ENCODE measurements at regions not wholly inside any gene's neighbourhood (a gene's known extent, or its start where the extent isn't known, plus 50 kb on each side); places are given as distances from the start of the nearest gene placed in this dataset.

- Histone ChIP-seq H3K27ac (ENCODE audit: low read length) (no peak overlapping the region), H3K79me2 (ENCODE audit: low read length) (no peaks in the 10 kb centered on the region), H3F3A (ENCODE audit: insufficient read depth, low read length) (no peaks in the 10 kb centered on the region), H3K9me3 (replicated peaks; ENCODE audit: insufficient read depth, low read length) (no peaks in the 10 kb centered on the region), H3K9me2 (replicated peaks; ENCODE audit: insufficient read depth, low read length) (no peaks in the 10 kb centered on the region), H3K9ac (ENCODE audit: low read length) (no peak overlapping the region), H4K20me1 (ENCODE audit: insufficient read depth, low read length) (no peaks in the 10 kb centered on the region), H3K4me3 (ENCODE audit: low read length) (no peak overlapping the region), H2AFZ (ENCODE audit: low read length) (no peak overlapping the region), H3K4me1 (ENCODE audit: low read length) (no peaks in the 10 kb centered on the region), H3K27me3 (replicated peaks; ENCODE audit: insufficient read depth, low read length) (no peaks in the 10 kb centered on the region), H3K4me2 (ENCODE audit: low read depth, low read length) (no peak overlapping the region), H3K36me3 (replicated peaks; ENCODE audit: insufficient read depth, low read length) (no peaks in the 10 kb centered on the region)
- no peak for DNase-seq
- TF ChIP-seq, protein P1, sequence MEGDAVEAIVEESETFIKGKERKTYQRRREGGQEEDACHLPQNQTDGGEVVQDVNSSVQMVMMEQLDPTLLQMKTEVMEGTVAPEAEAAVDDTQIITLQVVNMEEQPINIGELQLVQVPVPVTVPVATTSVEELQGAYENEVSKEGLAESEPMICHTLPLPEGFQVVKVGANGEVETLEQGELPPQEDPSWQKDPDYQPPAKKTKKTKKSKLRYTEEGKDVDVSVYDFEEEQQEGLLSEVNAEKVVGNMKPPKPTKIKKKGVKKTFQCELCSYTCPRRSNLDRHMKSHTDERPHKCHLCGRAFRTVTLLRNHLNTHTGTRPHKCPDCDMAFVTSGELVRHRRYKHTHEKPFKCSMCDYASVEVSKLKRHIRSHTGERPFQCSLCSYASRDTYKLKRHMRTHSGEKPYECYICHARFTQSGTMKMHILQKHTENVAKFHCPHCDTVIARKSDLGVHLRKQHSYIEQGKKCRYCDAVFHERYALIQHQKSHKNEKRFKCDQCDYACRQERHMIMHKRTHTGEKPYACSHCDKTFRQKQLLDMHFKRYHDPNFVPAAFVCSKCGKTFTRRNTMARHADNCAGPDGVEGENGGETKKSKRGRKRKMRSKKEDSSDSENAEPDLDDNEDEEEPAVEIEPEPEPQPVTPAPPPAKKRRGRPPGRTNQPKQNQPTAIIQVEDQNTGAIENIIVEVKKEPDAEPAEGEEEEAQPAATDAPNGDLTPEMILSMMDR (IDR thresholded peaks at IDR 0.05; ENCODE audit: low read length), result no peak
- no peak for TF ChIP-seq EZH2phosphoT487 (IDR thresholded peaks at IDR 0.05; ENCODE audit: low read length)
- TF ChIP-seq EZH2 (optimal IDR thresholded peaks at IDR 0.05; ENCODE audit: low read depth, low read length), result no peak
These were observed 322.0 kb downstream of the MFSD1 start for GRCh38 chr3:159123877-159124276.

GRCh38 chr3:159126261-159127020 lies 324.6 kb downstream of the MFSD1 start:
- H2AFZ ChIP-seq (ENCODE audit: low read length), result no peak overlapping the region
- H3K4me2 ChIP-seq (ENCODE audit: low read depth, low read length), result no peak overlapping the region
- no peak for TF ChIP-seq EZH2 (optimal IDR thresholded peaks at IDR 0.05; ENCODE audit: low read depth, low read length)
- no peak for TF ChIP-seq EZH2phosphoT487 (IDR thresholded peaks at IDR 0.05; ENCODE audit: low read length)
- TF ChIP-seq, protein P1 (IDR thresholded peaks at IDR 0.05; ENCODE audit: low read length), result no peak
- no peak overlapping the region for H3K4me3 ChIP-seq (ENCODE audit: low read length)
- peaks cover 9% of the 10 kb centered on the region for H3K4me1 ChIP-seq (ENCODE audit: low read length)
- no peaks in the 10 kb centered on the region for H3K9me2 ChIP-seq (replicated peaks; ENCODE audit: insufficient read depth, low read length)
- no peaks in the 10 kb centered on the region for H3K9me3 ChIP-seq (replicated peaks; ENCODE audit: insufficient read depth, low read length)
- DNase-seq, result no peak
- no peaks in the 10 kb centered on the region for H3K27me3 ChIP-seq (replicated peaks; ENCODE audit: insufficient read depth, low read length)
- H3K79me2 ChIP-seq (ENCODE audit: low read length), result no peaks in the 10 kb centered on the region
- H4K20me1 ChIP-seq (ENCODE audit: insufficient read depth, low read length), result no peaks in the 10 kb centered on the region
- H3K27ac ChIP-seq (ENCODE audit: low read length), result no peak overlapping the region
- H3K36me3 ChIP-seq (replicated peaks; ENCODE audit: insufficient read depth, low read length), result no peaks in the 10 kb centered on the region
- no peaks in the 10 kb centered on the region for H3F3A ChIP-seq (ENCODE audit: insufficient read depth, low read length)
- no peak overlapping the region for H3K9ac ChIP-seq (ENCODE audit: low read length)

DNA sequence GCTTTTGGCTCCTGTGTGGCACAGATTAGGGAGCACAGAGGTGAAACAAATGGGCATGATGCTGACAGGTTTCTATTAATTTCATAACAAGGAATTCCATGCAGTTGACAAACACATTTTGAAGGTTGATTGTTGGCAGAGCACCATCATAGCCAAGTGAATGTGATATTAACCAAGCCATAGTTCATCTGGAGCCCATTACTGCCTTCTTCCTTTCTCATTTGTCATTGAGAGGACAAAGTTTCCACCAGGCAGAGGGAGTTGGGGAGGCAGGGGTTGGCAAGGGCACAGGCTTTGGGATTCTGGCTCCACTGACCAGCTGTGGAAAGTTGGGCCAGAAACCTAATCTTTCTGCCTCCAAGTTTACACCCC lies 325.2 kb downstream of the MFSD1 start:
- Histone ChIP-seq H3K4me2 (ENCODE audit: low read depth, low read length) (no peak overlapping the region), H3K9me2 (replicated peaks; ENCODE audit: insufficient read depth, low read length) (no peaks in the 10 kb centered on the region), H3K4me3 (ENCODE audit: low read length) (no peak overlapping the region), H4K20me1 (ENCODE audit: insufficient read depth, low read length) (no peaks in the 10 kb centered on the region), H3K9me3 (replicated peaks; ENCODE audit: insufficient read depth, low read length) (no peaks in the 10 kb centered on the region), H2AFZ (ENCODE audit: low read length) (no peak overlapping the region), H3K36me3 (replicated peaks; ENCODE audit: insufficient read depth, low read length) (no peaks in the 10 kb centered on the region), H3K79me2 (ENCODE audit: low read length) (no peaks in the 10 kb centered on the region), H3K9ac (ENCODE audit: low read length) (no peak overlapping the region), H3K27ac (ENCODE audit: low read length) (no peak overlapping the region), H3F3A (ENCODE audit: insufficient read depth, low read length) (no peaks in the 10 kb centered on the region), H3K4me1 (ENCODE audit: low read length) (peaks cover 9% of the 10 kb centered on the region), H3K27me3 (replicated peaks; ENCODE audit: insufficient read depth, low read length) (no peaks in the 10 kb centered on the region)
- no peak for TF ChIP-seq EZH2phosphoT487 (IDR thresholded peaks at IDR 0.05; ENCODE audit: low read length)
- TF ChIP-seq, protein P1 (IDR thresholded peaks at IDR 0.05; ENCODE audit: low read length), result no peak
- no peak for TF ChIP-seq EZH2 (optimal IDR thresholded peaks at IDR 0.05; ENCODE audit: low read depth, low read length)
- no peak for DNase-seq

All from MM.1S (cell line).